ENCODE measurements at regions not wholly inside any gene's neighbourhood (a gene's known extent, or its start where the extent isn't known, plus 50 kb on each side); places are given as distances from the start of the nearest gene placed in this dataset.

GRCh38 chr10:20473023-20473760 is 423.9 kb downstream of the NEBL start:
- Mint-ChIP-seq H3K27ac (ENCODE audit: unreplicated experiment) (no peak overlapping the region), H3K9me3 (ENCODE audit: unreplicated experiment) (no peaks in the 10 kb centered on the region), H3K4me1 (ENCODE audit: low read depth, unreplicated experiment) (no peaks in the 10 kb centered on the region), H3K4me3 (ENCODE audit: unreplicated experiment) (no peak overlapping the region), H3K27me3 (ENCODE audit: unreplicated experiment) (peaks cover 2% of the 10 kb centered on the region), H3K36me3 (ENCODE audit: unreplicated experiment) (no peaks in the 10 kb centered on the region)
- TF ChIP-seq CTCF (IDR thresholded peaks at IDR 0.05; ENCODE audit: partially characterized antibody, unreplicated experiment): no peak
- no peak for DNase-seq

GRCh38 chr10:20466731-20467130 is 430.4 kb downstream of the NEBL start:
- no peak for DNase-seq
- no peaks in the 10 kb centered on the region for H3K27me3 Mint-ChIP-seq (ENCODE audit: unreplicated experiment)
- no peak overlapping the region for H3K27ac Mint-ChIP-seq (ENCODE audit: unreplicated experiment)
- no peaks in the 10 kb centered on the region for H3K36me3 Mint-ChIP-seq (ENCODE audit: unreplicated experiment)
- no peak overlapping the region for H3K4me3 Mint-ChIP-seq (ENCODE audit: unreplicated experiment)
- peaks cover 7% of the 10 kb centered on the region for H3K9me3 Mint-ChIP-seq (ENCODE audit: unreplicated experiment)
- TF ChIP-seq CTCF (IDR thresholded peaks at IDR 0.05; ENCODE audit: partially characterized antibody, unreplicated experiment): no peak
- no peaks in the 10 kb centered on the region for H3K4me1 Mint-ChIP-seq (ENCODE audit: low read depth, unreplicated experiment)

- no peaks in the 10 kb centered on the region for H3K36me3 Mint-ChIP-seq (ENCODE audit: unreplicated experiment)
- H3K4me3 Mint-ChIP-seq (ENCODE audit: unreplicated experiment): no peak overlapping the region
- DNase-seq: no peak
- peaks cover 1% of the 10 kb centered on the region for H3K27me3 Mint-ChIP-seq (ENCODE audit: unreplicated experiment)
- H3K27ac Mint-ChIP-seq (ENCODE audit: unreplicated experiment): no peak overlapping the region
- TF ChIP-seq CTCF (IDR thresholded peaks at IDR 0.05; ENCODE audit: partially characterized antibody, unreplicated experiment): no peak
- H3K4me1 Mint-ChIP-seq (ENCODE audit: low read depth, unreplicated experiment): peaks cover 2% of the 10 kb centered on the region
- H3K9me3 Mint-ChIP-seq (ENCODE audit: unreplicated experiment): no peaks in the 10 kb centered on the region
These were observed 439.5 kb downstream of the NEBL start for GRCh38 chr10:20457649-20458048.

- no peak overlapping the region for H3K27ac Mint-ChIP-seq (ENCODE audit: unreplicated experiment)
- no peak for DNase-seq
- H3K9me3 Mint-ChIP-seq (ENCODE audit: unreplicated experiment): no peaks in the 10 kb centered on the region
- TF ChIP-seq CTCF (IDR thresholded peaks at IDR 0.05; ENCODE audit: partially characterized antibody, unreplicated experiment): no peak
- H3K36me3 Mint-ChIP-seq (ENCODE audit: unreplicated experiment): no peaks in the 10 kb centered on the region
- no peak overlapping the region for H3K4me3 Mint-ChIP-seq (ENCODE audit: unreplicated experiment)
- peaks cover 1% of the 10 kb centered on the region for H3K27me3 Mint-ChIP-seq (ENCODE audit: unreplicated experiment)
- H3K4me1 Mint-ChIP-seq (ENCODE audit: low read depth, unreplicated experiment): peaks cover 2% of the 10 kb centered on the region
These were observed 441.3 kb downstream of the NEBL start for GRCh38 chr10:20455774-20456173.

GRCh38 chr10:20454331-20454730 is 442.8 kb downstream of the NEBL start:
- Mint-ChIP-seq H3K9me3 (ENCODE audit: unreplicated experiment) (no peaks in the 10 kb centered on the region), H3K4me3 (ENCODE audit: unreplicated experiment) (no peak overlapping the region), H3K27ac (ENCODE audit: unreplicated experiment) (no peak overlapping the region), H3K36me3 (ENCODE audit: unreplicated experiment) (no peaks in the 10 kb centered on the region), H3K4me1 (ENCODE audit: low read depth, unreplicated experiment) (peaks cover 2% of the 10 kb centered on the region), H3K27me3 (ENCODE audit: unreplicated experiment) (peaks cover 1% of the 10 kb centered on the region)
- DNase-seq: no peak
- TF ChIP-seq CTCF (IDR thresholded peaks at IDR 0.05; ENCODE audit: partially characterized antibody, unreplicated experiment): no peak
